GM19452 (cell line): ENCODE measurements at regions not wholly inside any gene's neighbourhood (a gene's known extent, or its start where the extent isn't known, plus 50 kb on each side); places are given as distances from the start of the nearest gene placed in this dataset.

Experiments used
- ATAC-seq: cut with Tn5 transposase; IDR thresholded peaks from one replicate; pipeline ENCODE4 v1.9.1; 2021; ENCODE audit not compliant: unreplicated experiment

DNA sequence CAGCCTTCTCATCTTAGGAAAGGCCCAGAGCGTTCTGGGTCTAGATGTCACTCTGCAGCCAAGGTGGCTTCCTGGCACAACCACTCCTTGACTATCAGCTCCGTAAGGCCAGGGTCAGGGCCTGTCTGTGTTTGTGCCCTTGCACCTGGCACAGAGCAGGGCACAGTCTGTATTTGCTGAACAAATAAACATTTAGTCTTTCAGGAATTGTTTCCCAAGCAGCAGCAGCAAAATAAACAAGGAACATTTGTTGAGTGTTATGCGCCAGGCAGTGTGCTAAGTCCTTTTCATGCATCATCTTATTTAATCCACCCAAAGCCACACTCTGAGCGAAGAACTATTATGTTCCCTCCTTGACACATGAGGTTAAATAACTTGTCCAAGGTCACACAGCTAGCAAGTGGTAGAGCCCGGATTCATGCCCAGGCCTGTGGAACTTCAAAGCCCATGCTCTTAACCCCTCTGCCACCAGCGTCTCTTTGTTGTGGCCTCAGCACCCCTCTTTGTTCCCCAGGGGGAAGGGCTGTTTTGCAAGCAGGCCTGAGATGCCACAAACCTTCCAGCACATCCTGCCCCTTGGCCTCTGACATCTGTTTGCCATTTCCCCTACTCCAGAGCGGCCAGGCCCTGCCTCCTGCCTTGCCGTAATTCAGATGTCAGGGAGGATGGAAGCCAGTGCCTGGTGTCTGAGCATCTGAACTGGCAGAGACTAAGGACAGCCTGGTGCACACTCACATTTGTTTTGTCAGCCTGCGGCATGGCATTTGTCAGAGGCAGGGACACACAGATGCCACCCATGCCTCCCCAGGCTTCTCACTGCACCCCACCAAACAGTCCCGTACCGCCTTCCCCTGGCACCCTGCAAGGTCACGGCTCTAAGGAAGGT lies 325.8 kb upstream of the ZMIZ1 start:
- no peak for ATAC-seq

DNA sequence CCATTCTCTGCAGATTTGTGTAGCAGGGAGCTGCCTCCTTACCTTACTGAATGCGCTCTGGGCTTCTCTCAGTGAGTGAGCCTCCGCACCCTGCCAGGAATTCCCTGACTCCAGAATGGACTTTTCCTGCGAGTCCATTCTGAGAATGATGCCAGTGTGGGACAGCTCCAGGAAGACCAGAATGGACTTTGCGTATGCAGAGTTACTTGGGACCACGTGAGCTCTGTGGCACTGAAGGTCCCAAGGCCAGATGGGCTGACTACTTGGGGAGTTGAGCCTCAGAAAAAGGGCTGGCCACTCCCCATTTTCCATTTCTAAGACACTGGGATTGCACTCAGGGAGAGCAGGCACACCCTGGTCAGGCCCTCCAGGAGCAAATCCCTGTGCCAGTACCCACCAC lies 324.7 kb upstream of the ZMIZ1 start:
- no peak for ATAC-seq

DNA sequence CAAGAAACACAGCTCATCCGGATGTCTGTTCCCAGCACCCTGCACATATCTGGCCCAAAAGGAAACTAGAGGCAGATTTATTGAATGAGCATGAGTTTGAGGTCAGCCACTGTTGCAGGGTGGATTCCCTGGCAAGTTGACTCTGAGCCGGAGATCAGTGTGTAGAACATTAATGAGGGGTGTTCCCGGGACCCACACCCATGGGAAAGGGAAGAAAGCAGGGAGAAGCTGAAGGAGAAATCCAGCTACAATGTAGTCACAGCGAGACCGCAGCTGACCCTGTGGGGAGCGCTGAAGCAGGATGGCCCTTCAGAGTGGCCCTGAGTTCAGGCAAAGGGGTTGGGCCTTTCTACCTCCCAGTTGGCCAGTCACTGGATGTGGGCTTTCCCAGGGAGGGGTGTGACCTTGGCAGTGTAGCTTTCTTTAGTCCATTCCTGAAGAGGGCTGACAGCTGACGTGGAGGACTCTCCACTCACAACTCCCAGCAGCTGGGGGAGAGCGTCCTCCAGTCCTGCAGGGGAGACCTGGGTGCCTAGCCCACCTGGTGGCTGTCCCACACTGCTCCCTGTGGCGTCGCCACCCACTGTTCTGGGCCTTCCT lies 324.2 kb upstream of the ZMIZ1 start:
- no peak for ATAC-seq

DNA sequence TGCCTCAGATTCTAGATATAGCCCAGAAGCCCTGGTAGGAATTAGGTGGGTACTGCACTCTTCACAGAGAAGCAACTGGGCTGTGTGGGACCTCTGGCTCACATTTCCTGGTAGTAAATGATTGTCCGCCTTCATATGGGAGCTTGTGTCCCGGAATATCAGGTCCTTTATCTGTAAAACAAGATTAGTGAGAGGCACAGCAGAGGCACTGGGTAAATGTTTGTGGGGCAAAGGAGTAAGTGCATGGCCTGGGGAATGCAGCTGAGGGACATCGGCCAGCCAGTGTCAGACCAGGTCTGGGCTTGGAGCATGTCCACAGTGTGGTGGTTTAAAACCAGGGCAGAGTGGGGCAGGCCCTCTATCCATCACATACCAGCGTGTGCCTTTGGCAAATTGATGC lies 323.3 kb upstream of the ZMIZ1 start:
- ATAC-seq, result no peak

DNA sequence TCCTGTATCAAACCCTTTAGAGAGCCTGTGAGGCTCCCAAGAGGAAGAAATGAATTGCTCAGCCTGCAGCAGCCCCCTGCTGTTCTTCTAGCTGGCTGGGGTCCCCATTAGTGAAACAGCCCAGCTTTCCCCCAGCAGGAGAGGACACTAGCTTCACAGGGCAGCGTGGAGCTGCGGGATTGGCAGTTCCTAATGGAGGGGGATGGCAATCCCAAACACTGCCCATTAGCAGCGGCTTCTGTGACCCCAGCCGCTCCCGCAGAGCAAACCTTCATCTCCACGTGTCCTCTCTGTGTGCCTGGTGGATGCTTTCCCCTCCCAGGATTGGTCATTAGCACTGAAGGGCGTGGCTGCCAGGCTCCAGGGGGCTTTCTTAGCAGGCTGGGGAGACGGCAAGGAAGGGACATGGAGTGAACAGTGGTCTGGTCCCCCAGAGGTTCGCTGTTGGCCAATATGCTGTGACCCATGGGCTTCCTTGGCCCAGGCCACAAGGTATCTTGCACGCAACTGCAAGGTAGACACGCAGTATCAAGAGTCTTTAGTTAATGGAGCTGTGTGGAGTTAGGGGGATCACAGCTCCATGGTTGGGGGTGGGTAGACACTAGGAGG lies 322.5 kb upstream of the ZMIZ1 start:
- ATAC-seq, result no peak

GRCh38 chr10:78747401-78748234 lies 321.1 kb upstream of the ZMIZ1 start:
- no peak for ATAC-seq

- no peak for ATAC-seq
Measured at GRCh38 chr10:78748235-78748533, 320.6 kb upstream of the ZMIZ1 start.

GRCh38 chr10:78749200-78749599 lies 319.6 kb upstream of the ZMIZ1 start:
- no peak for ATAC-seq

GRCh38 chr10:78749898-78750297 lies 318.9 kb upstream of the ZMIZ1 start:
- no peak for ATAC-seq

GRCh38 chr10:78750418-78750817 lies 318.3 kb upstream of the ZMIZ1 start:
- no peak for ATAC-seq

GRCh38 chr10:78751716-78752115 lies 317.1 kb upstream of the ZMIZ1 start:
- no peak for ATAC-seq

GRCh38 chr10:78752221-78752620 lies 316.5 kb upstream of the ZMIZ1 start:
- no peak for ATAC-seq

DNA sequence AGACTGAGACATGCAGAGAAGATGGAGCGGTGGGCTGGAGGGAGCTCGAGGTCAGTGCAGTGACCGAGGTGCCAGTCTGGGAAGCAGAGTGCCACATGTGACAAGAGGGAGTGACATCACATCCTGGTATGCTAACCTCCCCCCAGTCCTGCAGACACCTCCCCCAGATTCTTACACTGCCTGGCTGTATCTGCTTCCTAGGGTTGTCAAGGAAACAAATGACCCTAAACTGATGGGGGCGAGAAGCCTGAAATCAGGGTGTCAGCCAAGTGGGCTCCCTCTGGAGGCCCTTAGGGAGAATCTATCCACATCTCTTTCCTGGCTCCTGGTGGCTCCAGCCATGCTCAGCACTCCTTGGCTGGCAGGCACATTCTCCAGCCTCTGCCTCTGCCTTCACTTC lies 316.1 kb upstream of the ZMIZ1 start:
- ATAC-seq, result no peak

DNA sequence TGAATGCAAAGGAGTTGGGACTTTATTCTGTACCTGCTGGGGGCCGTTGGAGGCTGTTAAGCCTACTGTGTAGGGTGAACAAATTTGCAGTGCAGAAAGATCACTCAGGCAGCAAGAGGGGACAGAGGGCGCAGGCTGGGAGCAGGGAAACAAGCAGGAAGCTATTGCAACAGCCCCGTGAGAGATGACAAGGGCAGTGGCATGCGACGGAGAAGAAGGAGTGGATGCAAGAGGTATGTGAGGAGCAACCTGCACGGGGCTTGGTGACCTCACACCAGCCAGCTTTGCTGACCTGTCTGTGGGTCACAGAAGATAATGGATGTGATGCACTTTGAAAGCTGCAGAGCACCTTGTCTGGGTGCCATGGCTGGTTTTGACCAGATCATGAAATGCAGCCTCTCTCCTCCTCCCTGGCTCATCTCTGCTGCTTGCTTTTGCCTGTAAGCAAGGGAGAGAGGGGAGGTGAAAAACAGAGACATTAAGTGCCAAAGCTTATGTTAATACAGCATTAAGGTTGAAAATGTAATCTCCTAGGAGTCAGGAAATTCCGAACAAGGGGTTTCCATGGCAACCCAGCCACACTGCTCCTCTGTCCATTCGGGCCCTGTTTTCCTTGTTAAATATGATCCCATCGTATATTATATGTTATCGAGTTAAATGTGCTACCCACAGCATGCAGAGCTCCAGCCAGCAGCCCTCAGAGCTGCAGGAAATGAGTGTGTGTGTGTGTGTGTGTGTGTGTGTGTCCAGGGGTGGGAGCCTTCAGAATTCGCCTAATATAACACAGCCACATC lies 314.3 kb upstream of the ZMIZ1 start:
- ATAC-seq, result no peak

- ATAC-seq, result no peak
Measured at GRCh38 chr10:78755063-78755701, 313.6 kb upstream of the ZMIZ1 start.

- no peak for ATAC-seq
Measured at GRCh38 chr10:78755877-78756455, 312.8 kb upstream of the ZMIZ1 start.

- ATAC-seq, result no peak
Measured at GRCh38 chr10:78756604-78757343, 312.0 kb upstream of the ZMIZ1 start.

GRCh38 chr10:78757344-78757925 lies 311.3 kb upstream of the ZMIZ1 start:
- no peak for ATAC-seq

- ATAC-seq, result no peak
Measured at GRCh38 chr10:78758176-78758575, 310.6 kb upstream of the ZMIZ1 start.
